Naive thymus-derived CD4-positive, alpha-beta T cell (primary cell): ENCODE measurements at regions not wholly inside any gene's neighbourhood (a gene's known extent, or its start where the extent isn't known, plus 50 kb on each side); places are given as distances from the start of the nearest gene placed in this dataset.

Experiments
- ATAC-seq: fragments of 150-1000 bp; cut with Tn5 transposase; 2 replicates; pipeline ENCODE4 v1.10.0; 2021; ENCODE audit warnings: mild to moderate bottlenecking, moderate library complexity
- CTCF ChIA-PET: fragments of 350-600 bp; sonication (Branson Sonifier 250); formaldehyde crosslinking; loops from one replicate; lab custom pipeline; 2021; ENCODE audit warnings: antibody characterized with exemption; lab: Charles Lee
- POLR2A ChIA-PET: fragments of 350-600 bp; sonication (Branson Sonifier 250); formaldehyde crosslinking; loops from one replicate; lab custom pipeline; 2021; ENCODE audit warnings: antibody characterized with exemption, inconsistent platforms; lab: Charles Lee
- DNase-seq, 9 donors: peaks; one replicate each; pipeline versions ENCODE4 v3.0.0 to v3.0.0-alpha.2; 2020 to 2022; ENCODE audit warnings: mixed read lengths in 1 of 9
- H3K27ac ChIP-seq: one replicate; pipeline ENCODE4 v1.7.0; 2013; ENCODE audit warnings: mild to moderate bottlenecking, low read depth, low read length, moderate library complexity
- H3K27me3 ChIP-seq, 2 donors: one replicate each; pipeline ENCODE4 v1.7.0; 2013; ENCODE audit warnings: low read length in 2 of 2, mild to moderate bottlenecking in 2 of 2, moderate library complexity in 2 of 2; ENCODE audit not compliant: control insufficient read depth in 2 of 2, insufficient read depth in 2 of 2
- H3K36me3 ChIP-seq, 3 experiments: 1 replicate in 2 of 3; 2 replicates in 1 of 3; pipeline ENCODE4 v1.7.0; 2013; ENCODE audit warnings: low read length in 3 of 3, mild to moderate bottlenecking in 3 of 3, moderate library complexity in 1 of 3; ENCODE audit not compliant: insufficient read depth in 3 of 3, control insufficient read depth in 2 of 3
- H3K4me1 ChIP-seq, 2 donors: one replicate each; pipeline ENCODE4 v1.7.0; 2013; ENCODE audit warnings: low read length in 2 of 2, mild to moderate bottlenecking in 2 of 2, moderate library complexity in 1 of 2; ENCODE audit not compliant: control insufficient read depth in 2 of 2, insufficient read depth in 2 of 2
- H3K4me3 ChIP-seq: 2 replicates; pipeline ENCODE4 v1.7.0; 2013; ENCODE audit warnings: mild to moderate bottlenecking, low read length
- H3K9me3 ChIP-seq, 3 experiments: 1 replicate in 2 of 3; 2 replicates in 1 of 3; pipeline ENCODE4 v1.7.0; 2013; ENCODE audit warnings: low read length in 3 of 3; ENCODE audit not compliant: control insufficient read depth in 2 of 3
- H3K27ac Mint-ChIP-seq, 9 donors: one replicate each; pipeline ENCODE4 v1.8.0; 2020 to 2022; ENCODE audit warnings: mixed read lengths in 9 of 9, mild to moderate bottlenecking in 8 of 9, moderate library complexity in 5 of 9, inconsistent platforms in 2 of 9
- H3K27me3 Mint-ChIP-seq, 5 donors: one replicate each; pipeline ENCODE4 v1.8.0; 2021 to 2022; ENCODE audit warnings: mixed read lengths in 5 of 5, mild to moderate bottlenecking in 1 of 5
- H3K36me3 Mint-ChIP-seq, 5 donors: one replicate each; pipeline ENCODE4 v1.8.0; 2020 to 2022; ENCODE audit warnings: mixed read lengths in 5 of 5, mild to moderate bottlenecking in 3 of 5, inconsistent platforms in 1 of 5
- H3K4me1 Mint-ChIP-seq, 7 donors: one replicate each; pipeline ENCODE4 v1.8.0; 2020 to 2022; ENCODE audit warnings: mixed read lengths in 7 of 7, mild to moderate bottlenecking in 3 of 7, inconsistent platforms in 1 of 7
- H3K4me3 Mint-ChIP-seq, 10 donors: one replicate each; pipeline ENCODE4 v1.8.0; 2020 to 2022; ENCODE audit warnings: mild to moderate bottlenecking in 10 of 10, mixed read lengths in 10 of 10, moderate library complexity in 6 of 10, inconsistent platforms in 2 of 10
- H3K9me3 Mint-ChIP-seq, 11 donors: one replicate each; pipeline ENCODE4 v1.8.0; 2020 to 2022; ENCODE audit warnings: mixed read lengths in 11 of 11, mild to moderate bottlenecking in 4 of 11, inconsistent platforms in 1 of 11, moderate library complexity in 1 of 11
- intact Hi-C, 2 donors: fragments of 100-400 bp; cut with micrococcal nuclease; formaldehyde crosslinking; loops; one replicate each; pipeline ENCODE4 v1.15.1; 2023

DNA sequence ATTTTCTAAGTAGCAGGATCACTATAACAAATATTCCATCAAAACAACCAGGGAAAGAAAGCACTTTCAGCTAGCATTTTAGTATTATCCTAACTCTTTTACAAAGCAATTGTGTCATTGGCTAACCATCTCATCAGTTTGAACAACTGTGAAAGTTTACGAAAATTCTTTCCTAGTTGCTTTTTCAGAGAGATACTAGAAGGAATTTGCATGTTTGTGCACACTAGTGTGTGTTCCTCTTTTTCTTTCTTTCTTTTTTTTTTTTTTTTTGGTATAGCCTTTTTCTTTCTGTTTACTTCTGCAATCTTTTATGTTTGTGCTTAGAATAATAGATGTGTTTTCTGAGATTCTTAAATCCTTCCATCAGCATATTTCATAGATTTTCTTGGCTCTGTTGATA is 124.7 kb upstream of the SEMA6A start:
- Histone ChIP-seq H3K4me1 (no peaks in the 10 kb centered on the region), H3K4me3 (no peak overlapping the region), H3K27me3 (no peaks in the 10 kb centered on the region), H3K27ac (no peak overlapping the region), H3K36me3 (no peaks in the 10 kb centered on the region), H3K9me3 (no peaks in the 10 kb centered on the region)
- DNase-seq (no peak), ATAC-seq (no peak)
- ChIA-PET POLR2A (no interaction called here), CTCF (no interaction called here)
- intact Hi-C loops, result no loop called here
- Mint-ChIP-seq H3K4me3 (no peak overlapping the region), H3K27ac (no peak overlapping the region), H3K4me1 (no peaks in the 10 kb centered on the region), H3K36me3 (no peaks in the 10 kb centered on the region), H3K27me3 (peaks cover 0 to 11% (median 0%) of the 10 kb centered on the region in 5 donors), H3K9me3 (peaks cover 0 to 4% (median 0%) of the 10 kb centered on the region in 11 donors)

DNA sequence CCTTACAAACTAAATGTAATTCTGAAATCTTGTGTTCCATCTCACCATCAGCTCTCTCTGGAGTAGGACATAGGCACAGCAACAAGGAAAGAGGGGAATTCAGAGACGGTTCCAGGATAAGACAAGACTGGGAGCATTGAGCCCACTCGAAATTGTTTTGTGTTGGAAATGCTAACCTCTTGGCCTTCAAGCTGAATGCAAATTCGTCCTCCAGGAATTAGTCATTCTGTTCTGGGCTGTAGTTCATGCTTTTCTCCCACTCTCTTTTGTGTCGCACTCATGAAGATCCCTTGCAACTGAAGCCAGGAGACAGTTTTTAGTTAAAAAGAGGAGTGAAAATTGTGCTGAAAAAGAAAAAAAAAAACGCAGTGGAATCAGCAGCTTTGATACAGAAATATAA is 121.7 kb upstream of the SEMA6A start:
- DNase-seq, result no peak
- CTCF ChIA-PET, result no interaction called here
- Mint-ChIP-seq H3K27me3 (peaks cover 0 to 18% (median 7%) of the 10 kb centered on the region in 5 donors), H3K36me3 (no peaks in the 10 kb centered on the region), H3K4me3 (no peak overlapping the region), H3K27ac (no peak overlapping the region), H3K9me3 (peaks cover 0 to 4% (median 0%) of the 10 kb centered on the region in 11 donors), H3K4me1 (no peaks in the 10 kb centered on the region)
- no peak for ATAC-seq
- Histone ChIP-seq H3K4me3 (no peak overlapping the region), H3K27me3 (no peaks in the 10 kb centered on the region), H3K4me1 (no peaks in the 10 kb centered on the region), H3K9me3 (no peaks in the 10 kb centered on the region), H3K36me3 (no peaks in the 10 kb centered on the region), H3K27ac (no peak overlapping the region)
- POLR2A ChIA-PET, result no interaction called here
- intact Hi-C loops, result no loop called here

DNA sequence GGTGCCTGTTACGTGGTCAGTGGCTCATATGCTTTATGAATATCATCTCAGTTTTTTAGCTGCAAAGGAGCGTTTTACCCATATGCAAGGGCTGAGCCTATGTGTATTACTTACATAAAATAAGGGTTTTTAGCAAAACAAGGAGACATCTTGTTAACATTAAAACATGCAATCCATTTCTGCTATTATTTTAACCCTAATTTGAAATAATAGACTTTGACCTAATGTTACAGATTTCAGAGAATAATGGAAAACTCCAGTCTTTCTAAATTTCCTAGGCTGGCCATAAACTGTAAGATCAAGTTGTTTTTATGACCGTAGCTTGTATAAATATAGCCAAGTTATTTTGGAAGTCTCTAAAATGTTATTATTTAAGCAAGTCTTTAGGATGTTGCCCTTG is 121.1 kb upstream of the SEMA6A start:
- peaks cover 0 to 18% (median 7%) of the 10 kb centered on the region in 5 donors for H3K27me3 Mint-ChIP-seq
- H3K9me3 Mint-ChIP-seq, result peaks cover 0 to 4% (median 0%) of the 10 kb centered on the region in 11 donors
- Histone ChIP-seq H3K4me3 (no peak overlapping the region), H3K4me1 (no peaks in the 10 kb centered on the region), H3K36me3 (no peaks in the 10 kb centered on the region), H3K9me3 (no peaks in the 10 kb centered on the region), H3K27ac (no peak overlapping the region), H3K27me3 (no peaks in the 10 kb centered on the region)
- intact Hi-C loops, result no loop called here
- ChIA-PET POLR2A (no interaction called here), CTCF (no interaction called here)
- H3K4me3 Mint-ChIP-seq, result no peak overlapping the region
- ATAC-seq (no peak), DNase-seq (no peak)
- no peaks in the 10 kb centered on the region for H3K4me1 Mint-ChIP-seq
- no peak overlapping the region for H3K27ac Mint-ChIP-seq
- H3K36me3 Mint-ChIP-seq, result no peaks in the 10 kb centered on the region

DNA sequence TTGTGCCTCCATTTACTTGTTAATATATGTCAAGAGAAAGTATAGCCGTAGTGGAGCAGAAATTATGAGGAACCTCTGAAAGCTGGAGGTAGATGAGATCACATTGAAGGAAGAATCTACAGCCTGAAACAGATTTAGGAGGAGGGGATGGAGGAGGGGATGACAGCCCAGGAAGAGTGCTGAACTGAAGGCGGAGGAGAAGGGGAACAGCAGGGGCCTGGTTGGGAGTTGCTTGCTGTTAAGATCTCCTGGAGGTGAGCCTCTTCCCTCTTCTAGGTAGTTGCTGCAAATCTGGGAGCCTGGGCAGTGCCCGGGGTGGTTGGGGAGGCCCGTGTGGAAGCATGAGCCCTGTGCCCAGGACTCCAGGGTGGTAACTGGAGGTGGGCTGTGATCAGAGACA is 111.8 kb upstream of the SEMA6A start:
- Histone ChIP-seq H3K27ac (no peak overlapping the region), H3K4me3 (no peak overlapping the region), H3K9me3 (no peaks in the 10 kb centered on the region), H3K27me3 (no peaks in the 10 kb centered on the region), H3K36me3 (no peaks in the 10 kb centered on the region), H3K4me1 (no peaks in the 10 kb centered on the region)
- intact Hi-C loops, result no loop called here
- ChIA-PET POLR2A (no interaction called here), CTCF (no interaction called here)
- Mint-ChIP-seq H3K27me3 (peaks cover 0 to 25% (median 4%) of the 10 kb centered on the region in 5 donors), H3K27ac (no peak overlapping the region), H3K4me1 (no peaks in the 10 kb centered on the region), H3K4me3 (no peak overlapping the region), H3K36me3 (no peaks in the 10 kb centered on the region), H3K9me3 (peaks cover 0 to 3% (median 0%) of the 10 kb centered on the region in 11 donors)
- DNase-seq (no peak), ATAC-seq (no peak)

DNA sequence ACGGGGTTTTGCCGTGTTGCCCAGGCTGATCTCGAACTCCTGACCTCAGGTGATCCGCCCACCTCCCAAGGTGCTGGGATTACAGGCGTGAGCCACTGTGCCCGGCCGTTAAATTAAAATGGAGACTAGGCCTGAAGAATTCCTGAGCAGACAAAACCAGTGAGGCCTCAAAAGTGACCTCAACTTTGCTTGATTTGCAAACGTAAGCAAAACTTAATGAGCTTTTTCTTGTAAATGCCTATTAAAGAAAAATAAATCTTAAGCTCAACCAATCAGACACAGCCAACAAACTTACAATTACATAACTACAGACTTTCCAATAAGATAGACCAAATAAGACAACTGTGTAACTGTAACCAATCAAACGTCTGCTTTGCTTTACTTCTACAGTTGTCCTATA is 111.3 kb upstream of the SEMA6A start:
- Mint-ChIP-seq H3K4me1 (no peaks in the 10 kb centered on the region), H3K4me3 (no peak overlapping the region), H3K9me3 (peaks cover 0 to 3% (median 0%) of the 10 kb centered on the region in 11 donors), H3K27me3 (peaks cover 0 to 26% (median 4%) of the 10 kb centered on the region in 5 donors), H3K36me3 (no peaks in the 10 kb centered on the region), H3K27ac (no peak overlapping the region)
- POLR2A ChIA-PET, result no interaction called here
- DNase-seq (no peak), ATAC-seq (no peak)
- no peaks in the 10 kb centered on the region for H3K4me1 ChIP-seq
- H3K36me3 ChIP-seq, result no peaks in the 10 kb centered on the region
- no peak overlapping the region for H3K4me3 ChIP-seq
- no peaks in the 10 kb centered on the region for H3K9me3 ChIP-seq
- intact Hi-C loops, result no loop called here
- CTCF ChIA-PET, result no interaction called here
- H3K27ac ChIP-seq, result no peak overlapping the region
- H3K27me3 ChIP-seq, result no peaks in the 10 kb centered on the region

DNA sequence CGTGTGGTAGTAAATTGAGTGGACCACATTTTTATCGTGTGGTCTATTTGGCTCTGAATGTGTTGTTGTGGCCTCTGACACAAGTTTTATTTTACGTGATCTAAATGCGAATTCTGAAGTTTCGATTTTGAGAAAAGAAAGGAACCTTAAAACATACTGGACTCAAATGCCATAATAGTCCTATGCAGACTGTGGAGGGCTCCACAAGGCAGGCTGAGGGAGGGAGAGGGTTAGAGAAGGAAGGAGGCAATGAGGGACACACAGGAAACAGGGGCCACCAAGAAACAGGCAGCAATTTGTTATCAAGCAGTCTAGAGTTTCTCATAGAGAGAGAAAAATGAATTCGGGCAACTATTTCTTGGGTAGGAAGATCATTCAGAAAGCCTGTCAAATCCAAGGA is 110.4 kb upstream of the SEMA6A start:
- ChIA-PET CTCF (no interaction called here), POLR2A (no interaction called here)
- Mint-ChIP-seq H3K9me3 (peaks cover 0 to 5% (median 2%) of the 10 kb centered on the region in 11 donors), H3K4me3 (no peak overlapping the region), H3K36me3 (no peaks in the 10 kb centered on the region), H3K27me3 (peaks cover 0 to 28% (median 4%) of the 10 kb centered on the region in 5 donors), H3K4me1 (no peaks in the 10 kb centered on the region), H3K27ac (no peak overlapping the region)
- no peaks in the 10 kb centered on the region for H3K27me3 ChIP-seq
- ATAC-seq, result no peak
- no peaks in the 10 kb centered on the region for H3K4me1 ChIP-seq
- H3K9me3 ChIP-seq, result no peaks in the 10 kb centered on the region
- H3K4me3 ChIP-seq, result no peak overlapping the region
- H3K27ac ChIP-seq, result no peak overlapping the region
- H3K36me3 ChIP-seq, result no peaks in the 10 kb centered on the region
- intact Hi-C loops, result no loop called here
- DNase-seq, result no peak

DNA sequence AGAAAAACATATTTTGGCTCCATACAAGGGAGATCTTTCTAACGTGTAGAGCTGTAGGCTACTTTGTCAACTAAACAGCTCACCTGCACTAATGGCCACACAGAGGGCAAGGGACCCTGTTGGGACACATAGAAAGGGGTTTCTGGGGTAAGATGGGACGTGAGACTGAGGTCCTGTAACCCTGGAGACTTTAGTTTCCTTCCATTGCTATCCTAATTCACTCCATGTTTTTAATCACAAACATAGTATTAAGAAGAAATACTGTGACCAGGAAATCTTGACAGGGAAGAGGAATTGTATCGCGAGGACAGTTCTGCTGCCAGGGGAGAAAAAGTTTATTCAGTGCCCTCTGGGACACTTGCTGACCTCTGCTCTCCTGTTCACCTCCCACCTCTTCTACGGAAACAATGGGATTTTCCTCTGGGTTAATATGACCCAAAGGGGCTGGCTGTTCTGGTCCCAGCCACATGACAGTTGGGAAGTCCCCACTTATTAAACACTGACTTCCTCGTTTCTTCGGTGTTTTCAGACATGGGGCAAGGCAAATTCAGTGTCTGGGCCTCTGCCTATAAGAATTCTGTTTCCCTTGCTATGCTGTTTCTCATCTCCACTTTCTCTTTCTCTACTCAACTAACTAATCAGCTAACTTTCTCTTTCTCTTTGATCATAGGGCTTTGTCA is 106.9 kb upstream of the SEMA6A start:
- Histone ChIP-seq H3K4me3 (no peak overlapping the region), H3K9me3 (no peaks in the 10 kb centered on the region), H3K36me3 (no peaks in the 10 kb centered on the region), H3K4me1 (no peaks in the 10 kb centered on the region), H3K27me3 (no peaks in the 10 kb centered on the region), H3K27ac (no peak overlapping the region)
- ChIA-PET POLR2A (no interaction called here), CTCF (no interaction called here)
- intact Hi-C loops, result no loop called here
- Mint-ChIP-seq H3K4me1 (no peaks in the 10 kb centered on the region), H3K9me3 (peaks cover 0 to 6% (median 4%) of the 10 kb centered on the region in 11 donors), H3K4me3 (no peak overlapping the region), H3K36me3 (no peaks in the 10 kb centered on the region), H3K27ac (no peak overlapping the region), H3K27me3 (peaks cover 0 to 32% (median 4%) of the 10 kb centered on the region in 5 donors)
- ATAC-seq (no peak), DNase-seq (no peak)
